ENCODE measurements at regions not wholly inside any gene's neighbourhood (a gene's known extent, or its start where the extent isn't known, plus 50 kb on each side); places are given as distances from the start of the nearest gene placed in this dataset.

- ChIA-PET CTCF (no interaction called here), POLR2A (no interaction called here), RAD21 (ENCODE audit: low non-redundant PET in 1 of 2, low total read pairs in 2 of 2, uncharacterized antibody in 2 of 2, unreplicated experiment in 2 of 2) (no interaction called here)
- ATAC-seq (no peak), DNase-seq (ENCODE audit: low read depth, low spot score) (no peak)
- Histone ChIP-seq H3K9me3 (ENCODE audit: control insufficient read depth in 1 of 2, insufficient read depth in 1 of 2, low read depth in 1 of 2, low read length in 2 of 2) (peaks cover 16 to 39% of the 10 kb centered on the region in 2 experiments; a peak in 2 of 4 replicates), H3K27ac (ENCODE audit: low read depth, low read length) (no peak overlapping the region), H3K36me3 (ENCODE audit: control insufficient read depth in 1 of 2, insufficient read depth in 2 of 2, low read length in 2 of 2) (no peaks in the 10 kb centered on the region), H3K79me2 (ENCODE audit: insufficient read depth, low read length) (no peaks in the 10 kb centered on the region), H3K4me3 (replicated peaks in 1 of 2; ENCODE audit: low read depth in 1 of 2, low read length in 2 of 2) (no peak overlapping the region), H3K9me2 (ENCODE audit: insufficient read depth) (no peaks in the 10 kb centered on the region), H3K4me1 (ENCODE audit: control insufficient read depth in 1 of 2, insufficient read depth in 2 of 2, low read length in 2 of 2) (no peaks in the 10 kb centered on the region), H3K4me2 (ENCODE audit: low read length) (no peak overlapping the region), H4K20me1 (ENCODE audit: insufficient read depth) (no peaks in the 10 kb centered on the region), H3K27me3 (ENCODE audit: insufficient read depth, low read length) (no peaks in the 10 kb centered on the region), H3K9ac (ENCODE audit: low read length) (no peak overlapping the region), H2AFZ (ENCODE audit: low read depth, low read length, poor library complexity, severe bottlenecking) (no peak overlapping the region)
- intact Hi-C loops (cut with micrococcal nuclease) = no loop called here
- no TSS peak for BruUV-seq (replicated peaks)
- TF ChIP-seq EZH2 (IDR thresholded peaks at IDR 0.05) (no peak), RAD21 (IDR thresholded peaks at IDR 0.05; ENCODE audit: low read depth) (no peak), YY1 (IDR thresholded peaks at IDR 0.05; ENCODE audit: extremely low read depth, insufficient replicate concordance, low read depth, low read length) (no peak), POLR2AphosphoS5 (IDR thresholded peaks at IDR 0.05; ENCODE audit: low read depth, low read length) (no peak), CEBPB (IDR thresholded peaks at IDR 0.05; ENCODE audit: low read depth) (no peak), SIN3A (IDR thresholded peaks at IDR 0.05; ENCODE audit: low read depth) (no peak), ZNF274 (IDR thresholded peaks at IDR 0.05; ENCODE audit: low read depth, low read length) (no peak), POLR2A (IDR thresholded peaks at IDR 0.05; ENCODE audit: borderline replicate concordance, extremely low read depth, insufficient read depth, insufficient read length) (no peak), FOSL1 (IDR thresholded peaks at IDR 0.05; ENCODE audit: low read depth) (no peak), CTCF (IDR thresholded peaks at IDR 0.05 in 2 of 3, conservative IDR thresholded peaks at IDR 0.05 in 1 of 3; ENCODE audit: borderline replicate concordance in 1 of 3, insufficient read depth in 1 of 3, low read depth in 2 of 3, low read length in 2 of 3) (no peak), EZH2phosphoT487 (IDR thresholded peaks at IDR 0.05; ENCODE audit: borderline replicate concordance) (no peak), SP1 (IDR thresholded peaks at IDR 0.05; ENCODE audit: low read depth) (no peak)
These were observed 88.0 kb upstream of the MALRD1 start for GRCh38 chr10:18960466-18961079.
